AG04449 (cell line): ENCODE measurements at regions not wholly inside any gene's neighbourhood (a gene's known extent, or its start where the extent isn't known, plus 50 kb on each side); places are given as distances from the start of the nearest gene placed in this dataset.

Source experiments
- CTCF ChIA-PET: fragments of 350-600 bp; formaldehyde crosslinking; extraction: SDS; loops from one replicate; lab custom pipeline; 2021; ENCODE audit warnings: antibody characterized with exemption; lab: Yijun Ruan, JAX
- POLR2A ChIA-PET: fragments of 400-600, 350-600 bp; formaldehyde crosslinking; extraction: SDS; loops from one replicate; lab custom pipeline; 2020; ENCODE audit warnings: antibody characterized with exemption, inconsistent platforms; lab: Yijun Ruan, JAX
- DNase-seq: peaks from one replicate; pipeline ENCODE4 v3.0.0-alpha.2; 2010; ENCODE audit warnings: low read depth, low spot score
- H3K4me3 ChIP-seq: 2 replicates; pipeline ENCODE4 v1.5.1; 2011; ENCODE audit warnings: low read depth, mild to moderate bottlenecking, control low read depth, low read length
- CTCF ChIP-seq: IDR thresholded peaks from one replicate; pipeline ENCODE4 v1.5.1; 2011; ENCODE audit warnings: mild to moderate bottlenecking, moderate library complexity, low read length, control low read depth, inconsistent platforms; ENCODE audit not compliant: insufficient read depth; ENCODE audit errors: missing control alignments

- CTCF ChIA-PET: no interaction called here
- TF ChIP-seq CTCF: no peak
- POLR2A ChIA-PET: no interaction called here
- no peak for DNase-seq
- no peak overlapping the region for H3K4me3 ChIP-seq
These were observed 70.7 kb upstream of the SYN2 start for GRCh38 chr3:11933529-11933928.

GRCh38 chr3:11944052-11944673, 60.0 kb upstream of the SYN2 start:
- TF ChIP-seq CTCF: peak; percentile 52
- ChIA-PET CTCF (interaction anchor here (1.0 to 1.4 kb wide), 2 partner anchors 10 to 15 kb away, joined by 4 to 6 read pairs; no protein-coding TSS in a partner anchor), POLR2A (no interaction called here)
- DNase-seq: no peak
- no peak overlapping the region for H3K4me3 ChIP-seq

- H3K4me3 ChIP-seq: no peak overlapping the region
- ChIA-PET POLR2A (no interaction called here), CTCF (no interaction called here)
- DNase-seq: no peak
- TF ChIP-seq CTCF: no peak
These were observed 55.9 kb upstream of the SYN2 start for GRCh38 chr3:11948331-11948730.

GRCh38 chr3:11948866-11949265, 55.3 kb upstream of the SYN2 start:
- TF ChIP-seq CTCF: no peak
- POLR2A ChIA-PET: no interaction called here
- no peak for DNase-seq
- CTCF ChIA-PET: no interaction called here
- H3K4me3 ChIP-seq: no peak overlapping the region

GRCh38 chr3:11949351-11949750, 54.8 kb upstream of the SYN2 start:
- TF ChIP-seq CTCF: no peak
- POLR2A ChIA-PET: no interaction called here
- no peak overlapping the region for H3K4me3 ChIP-seq
- no peak for DNase-seq
- CTCF ChIA-PET: no interaction called here

GRCh38 chr3:11950576-11950975, 53.6 kb upstream of the SYN2 start:
- no peak overlapping the region for H3K4me3 ChIP-seq
- POLR2A ChIA-PET: no interaction called here
- no peak for DNase-seq
- TF ChIP-seq CTCF: no peak
- CTCF ChIA-PET: no interaction called here
